ENCODE measurements at regions not wholly inside any gene's neighbourhood (a gene's known extent, or its start where the extent isn't known, plus 50 kb on each side); places are given as distances from the start of the nearest gene placed in this dataset.

GRCh38 chr3:22476976-22477375, 726.0 kb upstream of the ZNF385D start:
- no peak for DNase-seq (ENCODE audit: low spot score)

GRCh38 chr3:22485954-22486353, 717.2 kb upstream of the UBE2E2 start:
- no peak for DNase-seq (ENCODE audit: low spot score)

GRCh38 chr3:22490747-22491146, 712.4 kb upstream of the UBE2E2 start:
- DNase-seq (ENCODE audit: low spot score) = no peak

GRCh38 chr3:22491344-22491743, 711.8 kb upstream of the UBE2E2 start:
- DNase-seq (ENCODE audit: low spot score) = no peak

- DNase-seq (ENCODE audit: low spot score) = no peak
These were observed 710.8 kb upstream of the UBE2E2 start for GRCh38 chr3:22492342-22492741.

- DNase-seq (ENCODE audit: low spot score) = no peak
These were observed 707.9 kb upstream of the UBE2E2 start for GRCh38 chr3:22495241-22495640.

- DNase-seq (ENCODE audit: low spot score) = no peak
These were observed 707.3 kb upstream of the UBE2E2 start for GRCh38 chr3:22495791-22496190.

- no peak for DNase-seq (ENCODE audit: low spot score)
These were observed 706.5 kb upstream of the UBE2E2 start for GRCh38 chr3:22496641-22497040.

- DNase-seq (ENCODE audit: low spot score) = no peak
These were observed 696.3 kb upstream of the UBE2E2 start for GRCh38 chr3:22506871-22507270.

GRCh38 chr3:22507709-22508108, 695.4 kb upstream of the UBE2E2 start:
- DNase-seq (ENCODE audit: low spot score) = no peak

GRCh38 chr3:22523925-22524324, 679.2 kb upstream of the UBE2E2 start:
- no peak for DNase-seq (ENCODE audit: low spot score)

- DNase-seq (ENCODE audit: low spot score) = no peak
These were observed 676.8 kb upstream of the UBE2E2 start for GRCh38 chr3:22526266-22526837.

- DNase-seq (ENCODE audit: low spot score) = no peak
These were observed 666.6 kb upstream of the UBE2E2 start for GRCh38 chr3:22536541-22536940.

- DNase-seq (ENCODE audit: low spot score) = no peak
These were observed 665.6 kb upstream of the UBE2E2 start for GRCh38 chr3:22537560-22537959.

- DNase-seq (ENCODE audit: low spot score) = no peak
These were observed 660.8 kb upstream of the UBE2E2 start for GRCh38 chr3:22542311-22542710.

- no peak for DNase-seq (ENCODE audit: low spot score)
These were observed 647.2 kb upstream of the UBE2E2 start for GRCh38 chr3:22555753-22556435.

GRCh38 chr3:22565393-22565792, 637.7 kb upstream of the UBE2E2 start:
- DNase-seq (ENCODE audit: low spot score) = no peak

- no peak for DNase-seq (ENCODE audit: low spot score)
These were observed 634.8 kb upstream of the UBE2E2 start for GRCh38 chr3:22568285-22568684.

- no peak for DNase-seq (ENCODE audit: low spot score)
These were observed 633.6 kb upstream of the UBE2E2 start for GRCh38 chr3:22569570-22569969.

GRCh38 chr3:22581007-22581406, 622.1 kb upstream of the UBE2E2 start:
- no peak for DNase-seq (ENCODE audit: low spot score)

- no peak for DNase-seq (ENCODE audit: low spot score)
These were observed 620.9 kb upstream of the UBE2E2 start for GRCh38 chr3:22582266-22582665.

GRCh38 chr3:22585504-22585903, 617.6 kb upstream of the UBE2E2 start:
- DNase-seq (ENCODE audit: low spot score) = no peak

GRCh38 chr3:22585911-22586310, 617.2 kb upstream of the UBE2E2 start:
- no peak for DNase-seq (ENCODE audit: low spot score)

- no peak for DNase-seq (ENCODE audit: low spot score)
These were observed 615.7 kb upstream of the UBE2E2 start for GRCh38 chr3:22587446-22587845.

Measured in hepatic stellate cell (primary cell).